ENCODE measurements at regions not wholly inside any gene's neighbourhood (a gene's known extent, or its start where the extent isn't known, plus 50 kb on each side); places are given as distances from the start of the nearest gene placed in this dataset.

- Histone ChIP-seq H3K18ac (ENCODE audit: low read depth, low read length) (no peak overlapping the region), H3K56ac (ENCODE audit: extremely low read depth, insufficient read depth, low read length) (no peak overlapping the region), H4K5ac (ENCODE audit: low read depth, low read length) (no peak overlapping the region), H3K4ac (ENCODE audit: low read depth, low read length) (no peak overlapping the region), H2BK5ac (ENCODE audit: low read depth, low read length, poor library complexity, severe bottlenecking) (no peak overlapping the region), H3K27ac (ENCODE audit: insufficient read depth, low read length) (no peak overlapping the region), H2AFZ (replicated peaks; ENCODE audit: low read length, poor library complexity) (no peak overlapping the region), H2BK20ac (ENCODE audit: low read depth, low read length) (no peak overlapping the region), H4K91ac (ENCODE audit: insufficient read depth, low read depth, low read length) (no peak overlapping the region), H3K9me3 (ENCODE audit: control insufficient read depth, insufficient read depth, low read length) (no peaks in the 10 kb centered on the region), H2BK15ac (ENCODE audit: low read depth, low read length) (no peak overlapping the region), H3K9ac (ENCODE audit: low read depth, low read length) (no peak overlapping the region), H3K4me2 (ENCODE audit: low read depth, low read length) (no peak overlapping the region), H4K8ac (ENCODE audit: low read depth in 2 of 2, low read length in 2 of 2) (no peak overlapping the region), H3K79me1 (ENCODE audit: low read depth in 1 of 2, low read length in 2 of 2) (no peaks in the 10 kb centered on the region), H2AK9ac (replicated peaks; ENCODE audit: low read depth, low read length, poor library complexity) (no peak overlapping the region), H2AK5ac (ENCODE audit: low read depth, low read length) (no peak overlapping the region), H3K14ac (replicated peaks; ENCODE audit: low read depth, low read length) (no peak overlapping the region), H2BK120ac (ENCODE audit: low read depth, low read length) (no peak overlapping the region), H4K20me1 (ENCODE audit: insufficient read depth, low read length) (no peaks in the 10 kb centered on the region), H3K23ac (ENCODE audit: low read depth, low read length) (no peak overlapping the region), H3K4me1 (ENCODE audit: control insufficient read depth, insufficient read depth, low read length) (peaks cover 2% of the 10 kb centered on the region; the same call in 1 of the 2 replicates), H3K36me3 (ENCODE audit: control insufficient read depth, insufficient read depth, low read length) (no peaks in the 10 kb centered on the region), H3K9me1 (ENCODE audit: insufficient read depth, low read length) (no peaks in the 10 kb centered on the region), H3K4me3 (ENCODE audit: insufficient read depth, low read depth, low read length) (no peak overlapping the region), H3K27me3 (ENCODE audit: control insufficient read depth, insufficient read depth, low read length) (no peaks in the 10 kb centered on the region)
- dilution Hi-C loops (cut with HindIII; ENCODE audit: low sequenced_read_pairs, unreplicated experiment), result no loop called here
- WGBS, 2 experiments (ENCODE audit: extremely low coverage in 2 of 2, insufficient read length in 1 of 2), result 60% methylated on average over 1 of the region's 5 CpGs; no CpG with 5 or more reads in 1 of the 2 experiments
- in situ Hi-C loops (cut with MboI; ENCODE audit: low sequenced_read_pairs), result no loop called here
- POLR2A ChIA-PET (ENCODE audit: unreplicated experiment), result no interaction called here
- intact Hi-C loops (cut with micrococcal nuclease), result no loop called here
- ATAC-seq (ENCODE audit: low read depth) (no peak), DNase-seq (no peak)
- CTCF ChIA-PET, result no interaction called here
- no TSS peak for BruUV-seq (replicated peaks)
- no peak for TF ChIP-seq ELK1 (IDR thresholded peaks at IDR 0.05; ENCODE audit: borderline replicate concordance, low read depth, low read length)
- TF ChIP-seq RAD21 (IDR thresholded peaks at IDR 0.05; ENCODE audit: low read length), result no peak
- no peak for TF ChIP-seq BHLHE40 (IDR thresholded peaks at IDR 0.05; ENCODE audit: low read depth, low read length)
- TF ChIP-seq POLR2A (IDR thresholded peaks at IDR 0.05; ENCODE audit: low read depth, low read length), result no peak
- TF ChIP-seq MAFK (IDR thresholded peaks at IDR 0.05; ENCODE audit: low read depth, low read length), result no peak
- TF ChIP-seq USF2 (IDR thresholded peaks at IDR 0.05; ENCODE audit: low read depth, low read length), result no peak
- TF ChIP-seq CHD1 (IDR thresholded peaks at IDR 0.05; ENCODE audit: low read depth, low read length), result no peak
- TF ChIP-seq CEBPB (IDR thresholded peaks at IDR 0.05; ENCODE audit: low read depth, low read length), result no peak
- TF ChIP-seq MAZ (IDR thresholded peaks at IDR 0.05; ENCODE audit: borderline replicate concordance, low read depth, low read length), result no peak
- no peak for TF ChIP-seq RFX5 (IDR thresholded peaks at IDR 0.05; ENCODE audit: low read depth, low read length)
- TF ChIP-seq CTCF (conservative IDR thresholded peaks at IDR 0.05; ENCODE audit: low read depth, low read length), result no peak
- no peak for TF ChIP-seq RCOR1 (IDR thresholded peaks at IDR 0.05; ENCODE audit: insufficient replicate concordance, low read length)
- no peak for TF ChIP-seq NFE2L2 (IDR thresholded peaks at IDR 0.05; ENCODE audit: low read depth, low read length)
- TF ChIP-seq FOS (IDR thresholded peaks at IDR 0.05; ENCODE audit: low read depth, low read length), result no peak
- no peak for TF ChIP-seq MXI1 (IDR thresholded peaks at IDR 0.05; ENCODE audit: borderline replicate concordance, low read depth, low read length)
- no peak for TF ChIP-seq SMC3 (IDR thresholded peaks at IDR 0.05; ENCODE audit: low read depth, low read length)
Measured at GRCh38 chr2:207291625-207292252, 126.0 kb upstream of the KLF7 start.

Measured in IMR-90 (cell line).